K562 (cell line): ENCODE measurements at regions not wholly inside any gene's neighbourhood (a gene's known extent, or its start where the extent isn't known, plus 50 kb on each side); places are given as distances from the start of the nearest gene placed in this dataset.

ENCODE experiments used
- ATAC-seq: fragments of 200-7000 bp; cut with Tn5 transposase; 3 replicates; pipeline ENCODE4 v1.9.1; 2020; ENCODE audit warnings: moderate library complexity
- BruUV-seq: library from RNA; stranded (reverse); fragments of 400-500 nt; replicated peaks from 2 replicates; lab custom pipeline; 2021; lab: Mats Ljungman, UMichigan
- CTCF ChIA-PET: fragments of 300-600 bp; formaldehyde crosslinking; extraction: SDS; loops from one replicate; lab custom pipeline; 2021; ENCODE audit warnings: low intra/inter-chr PET ratio; lab: Yijun Ruan, JAX
- POLR2A ChIA-PET: fragments of 300-600, 350-650 bp; sonication (Branson Sonifier 250); formaldehyde crosslinking; extraction: SDS; loops from one replicate; lab custom pipeline; 2021; ENCODE audit warnings: antibody characterized with exemption, inconsistent platforms; lab: Yijun Ruan, JAX
- DNase-seq, 4 experiments: peaks; one replicate each; pipeline versions ENCODE4 v3.0.0 to v3.0.0-alpha.2; 2011 to 2018; ENCODE audit warnings: low spot score in 3 of 4, mixed read lengths in 3 of 4; ENCODE audit errors: extremely low read depth in 1 of 4
- FAIRE-seq: peaks from 2 replicates; lab custom pipeline; 2011; peaks lifted over from hg19 to GRCh38; lab: Jason Lieb, UNC
- H2AFZ ChIP-seq: 2 replicates; pipeline ENCODE4 v1.6.0; 2011; ENCODE audit warnings: low read depth, low read length, control low read depth, inconsistent platforms
- H3K27ac ChIP-seq: fragments of 200-600 bp; 3 replicates; pipeline ENCODE4 v1.8.0; 2011; ENCODE audit warnings: low read depth, mild to moderate bottlenecking, control low read depth, inconsistent platforms, low read length, moderate library complexity, mixed read lengths; ENCODE audit errors: extremely low read depth
- H3K27me3 ChIP-seq, 2 experiments: fragments of 300-600 bp in 1 of 2; 2 replicates in 1 of 2; 3 replicates in 1 of 2; pipeline versions ENCODE4 v1.6.0 to v1.8.0; 2011; ENCODE audit warnings: inconsistent platforms in 2 of 2, low read length in 2 of 2, mild to moderate bottlenecking in 1 of 2, mixed read lengths in 1 of 2, moderate library complexity in 1 of 2; ENCODE audit not compliant: control insufficient read depth in 2 of 2, insufficient read depth in 2 of 2
- H3K36me3 ChIP-seq: fragments of 300-600 bp; 3 replicates; pipeline ENCODE4 v1.8.0; 2011; ENCODE audit warnings: mild to moderate bottlenecking, low read length, inconsistent platforms; ENCODE audit not compliant: control insufficient read depth, insufficient read depth
- H3K4me1 ChIP-seq, 2 experiments: fragments of 200-600 bp in 1 of 2; replicated peaks in 1 of 2; 2 replicates in 1 of 2; 3 replicates in 1 of 2; pipeline versions ENCODE4 v1.5.1 to v1.8.0; 2011; ENCODE audit warnings: inconsistent platforms in 2 of 2, low read length in 2 of 2, mild to moderate bottlenecking in 1 of 2, mixed read lengths in 1 of 2, moderate library complexity in 1 of 2; ENCODE audit not compliant: control insufficient read depth in 2 of 2, insufficient read depth in 2 of 2
- H3K4me2 ChIP-seq: 2 replicates; pipeline ENCODE4 v1.6.1; 2011; ENCODE audit warnings: low read length, control low read depth, inconsistent platforms, mixed read lengths; ENCODE audit not compliant: insufficient read depth
- H3K4me3 ChIP-seq: fragments of 200-600 bp; sonication (generic), shearing (Covaris generic); 2 replicates; pipeline ENCODE4 v1.5.1; 2016; ENCODE audit warnings: control low read depth, inconsistent platforms
- H3K79me2 ChIP-seq: fragments of 200-600 bp; 3 replicates; pipeline ENCODE4 v1.8.0; 2011; ENCODE audit warnings: low read length, inconsistent platforms; ENCODE audit not compliant: control insufficient read depth, insufficient read depth
- H3K9ac ChIP-seq, 2 experiments: 2 replicates each; pipeline versions ENCODE4 v1.6.0 to v1.6.1; 2011; ENCODE audit warnings: low read depth in 2 of 2, low read length in 2 of 2, control low read depth in 1 of 2, inconsistent platforms in 1 of 2, mild to moderate bottlenecking in 1 of 2, mixed read lengths in 1 of 2; ENCODE audit not compliant: insufficient read depth in 1 of 2
- H3K9me1 ChIP-seq: one replicate; pipeline ENCODE4 v1.6.0; 2011; ENCODE audit warnings: inconsistent platforms, mild to moderate bottlenecking, low read length, moderate library complexity; ENCODE audit not compliant: control insufficient read depth, insufficient read depth
- H3K9me3 ChIP-seq: replicated peaks from 2 replicates; pipeline ENCODE4 v1.5.1; 2011; ENCODE audit warnings: low read depth, low read length, inconsistent platforms; ENCODE audit not compliant: control insufficient read depth, insufficient read depth
- H4K20me1 ChIP-seq: replicated peaks from 2 replicates; pipeline ENCODE4 v1.6.1; 2011; ENCODE audit warnings: low read length, inconsistent platforms, mixed read lengths; ENCODE audit not compliant: control insufficient read depth, insufficient read depth
- CUX1 ChIP-seq: fragments of 200-800 bp; sonication (Bioruptor generic); IDR thresholded peaks from 2 replicates; pipeline ENCODE4 v1.6.1; 2016; ENCODE audit warnings: missing genetic modification characterization, missing compliant biosample characterization
- HNRNPUL1 ChIP-seq: fragments of 200-400 bp; formaldehyde crosslinking; IDR thresholded peaks from 2 replicates; pipeline ENCODE4 v1.6.1; 2017; ENCODE audit warnings: low read length
- TRIM28 ChIP-seq: fragments of 450-650 bp; IDR thresholded peaks from 2 replicates; pipeline ENCODE4 v1.6.1; 2017
- WGBS: fragments of 100-300 bp; shearing (Covaris generic); methylation state at CpG from one replicate; pipeline ENCODE4 v1.1.6; 2016; ENCODE audit warnings: low coverage, mixed read lengths; ENCODE audit not compliant: insufficient coverage; ENCODE audit errors: missing lambda C conversion rate; 5-methylcytosine and 5-hydroxymethylcytosine counted together
- in situ Hi-C: fragments of 300-500 bp; cut with MboI; formaldehyde crosslinking; loops from 4 replicates; pipeline ENCODE4 v1.15.0; 2018; ENCODE audit warnings: inconsistent platforms, mixed read lengths
- intact Hi-C: fragments of 100-400 bp; cut with micrococcal nuclease; formaldehyde crosslinking; loops from 2 replicates; pipeline ENCODE4 v1.14.2; 2022

- no TSS peak for BruUV-seq
- Histone ChIP-seq H3K4me2 (no peak overlapping the region), H3K27ac (no peak overlapping the region), H3K9me1 (no peaks in the 10 kb centered on the region), H4K20me1 (no peaks in the 10 kb centered on the region), H3K9ac (no peak overlapping the region), H2AFZ (no peak overlapping the region), H3K4me1 (no peaks in the 10 kb centered on the region), H3K9me3 (no peaks in the 10 kb centered on the region), H3K36me3 (no peaks in the 10 kb centered on the region), H3K27me3 (no peaks in the 10 kb centered on the region), H3K79me2 (no peaks in the 10 kb centered on the region), H3K4me3 (no peak overlapping the region)
- in situ Hi-C loops (no loop called here), intact Hi-C loops (no loop called here)
- FAIRE-seq (no peak), DNase-seq (no peak), ATAC-seq (no peak)
- ChIA-PET CTCF (no interaction called here), POLR2A (no interaction called here)
- TF ChIP-seq HNRNPUL1 (no peak), CUX1 (CRISPR knock-in tag) (no peak), TRIM28 (no peak)
- WGBS = 0% methylated on average over 5 of the region's 5 CpGs
These were observed 217.5 kb downstream of the KCTD12 start for GRCh38 chr13:76668716-76669115.
